Activated CD8-positive, alpha-beta T cell treated with anti-CD3 and anti-CD28 coated beads, Interleukin-2, amount 10 ng/mL, durations not matched to agents 7 days and 5 days (primary cell): ENCODE measurements at regions not wholly inside any gene's neighbourhood (a gene's known extent, or its start where the extent isn't known, plus 50 kb on each side); places are given as distances from the start of the nearest gene placed in this dataset.
"Not testable (repeated sequence)": the region's sequence is repeated elsewhere in the genome, so short reads cannot be mapped to it uniquely, and the experiment has no call there.

Source experiments
- ATAC-seq: fragments of 150-1000 bp; cut with Tn5 transposase; one replicate; pipeline ENCODE4 v1.10.0; 2021; ENCODE audit warnings: moderate library complexity
- CTCF ChIA-PET: fragments of 350-600 bp; sonication (Branson Sonifier 250); formaldehyde crosslinking; loops from one replicate; lab custom pipeline; 2021; ENCODE audit warnings: antibody characterized with exemption; lab: Charles Lee
- POLR2A ChIA-PET: fragments of 350-600 bp; sonication (Branson Sonifier 250); formaldehyde crosslinking; loops from one replicate; lab custom pipeline; 2021; ENCODE audit warnings: antibody characterized with exemption; lab: Charles Lee
- DNase-seq: peaks from one replicate; pipeline ENCODE4 v3.0.0-alpha.2; 2020
- H3K27ac Mint-ChIP-seq: one replicate; pipeline ENCODE4 v1.8.0; 2021; ENCODE audit warnings: mild to moderate bottlenecking, mixed read lengths
- H3K27me3 Mint-ChIP-seq: one replicate; pipeline ENCODE4 v1.8.0; 2021; ENCODE audit warnings: low read depth, mixed read lengths
- H3K36me3 Mint-ChIP-seq: one replicate; pipeline ENCODE4 v1.8.0; 2021; ENCODE audit warnings: low read depth, mixed read lengths
- H3K4me1 Mint-ChIP-seq: one replicate; pipeline ENCODE4 v1.8.0; 2021; ENCODE audit warnings: low read depth, mixed read lengths
- H3K4me3 Mint-ChIP-seq: one replicate; pipeline ENCODE4 v1.8.0; 2021; ENCODE audit warnings: mild to moderate bottlenecking, mixed read lengths
- H3K9me3 Mint-ChIP-seq: one replicate; pipeline ENCODE4 v1.8.0; 2022; ENCODE audit warnings: mixed read lengths; ENCODE audit not compliant: insufficient read depth

DNA sequence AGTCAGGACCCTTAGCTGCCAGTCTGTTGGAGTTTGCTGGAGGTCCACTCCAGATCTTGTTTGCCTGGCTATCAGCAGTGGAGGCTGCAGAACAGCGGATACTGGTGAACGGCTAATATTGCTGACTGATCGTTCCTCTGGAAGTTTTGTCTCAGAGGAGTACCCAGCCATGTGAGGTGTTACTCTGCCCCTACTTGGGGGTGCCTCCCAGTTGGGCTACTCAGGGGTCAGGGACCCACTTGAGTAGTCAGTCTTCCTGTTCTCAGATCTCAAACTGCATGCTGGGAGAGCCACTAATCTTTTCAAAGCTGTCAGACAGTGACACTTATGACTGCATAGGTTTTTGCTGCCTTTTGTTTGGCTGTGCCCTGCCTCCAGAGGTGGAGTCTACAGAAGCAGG is 160.5 kb downstream of the OR4A47 start:
- H3K27ac Mint-ChIP-seq, ATAC-seq, DNase-seq, CTCF ChIA-PET, H3K36me3 Mint-ChIP-seq, POLR2A ChIA-PET, H3K4me1 Mint-ChIP-seq, H3K9me3 Mint-ChIP-seq, H3K4me3 Mint-ChIP-seq, H3K27me3 Mint-ChIP-seq: not testable (repeated sequence)

DNA sequence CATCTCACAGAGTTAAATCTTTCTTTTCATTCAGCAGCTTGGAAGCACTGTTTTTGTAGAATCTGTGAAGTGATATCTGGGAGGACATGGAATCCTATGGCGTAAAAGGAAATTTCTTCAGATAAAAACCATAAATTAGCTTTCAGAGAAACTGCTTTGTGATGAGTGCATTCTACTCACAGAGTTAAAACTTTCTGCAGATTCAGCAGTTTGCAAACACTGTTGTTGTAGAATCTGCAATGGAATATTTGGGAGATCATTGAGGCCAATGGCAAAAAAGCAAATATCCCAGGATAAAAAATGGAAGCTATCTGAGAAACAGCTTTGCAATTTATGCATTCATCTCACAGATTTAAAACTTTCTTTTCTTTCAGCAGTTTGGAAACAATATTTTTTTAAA is 180.6 kb downstream of the OR4A47 start:
- Mint-ChIP-seq H3K4me1 (no peaks in the 10 kb centered on the region), H3K27ac (no peak overlapping the region), H3K36me3 (no peaks in the 10 kb centered on the region), H3K27me3 (no peaks in the 10 kb centered on the region), H3K4me3 (no peak overlapping the region), H3K9me3 (peaks cover 28% of the 10 kb centered on the region)
- DNase-seq (no peak), ATAC-seq (no peak)
- POLR2A ChIA-PET, result no interaction called here
- CTCF ChIA-PET, result no interaction called here

DNA sequence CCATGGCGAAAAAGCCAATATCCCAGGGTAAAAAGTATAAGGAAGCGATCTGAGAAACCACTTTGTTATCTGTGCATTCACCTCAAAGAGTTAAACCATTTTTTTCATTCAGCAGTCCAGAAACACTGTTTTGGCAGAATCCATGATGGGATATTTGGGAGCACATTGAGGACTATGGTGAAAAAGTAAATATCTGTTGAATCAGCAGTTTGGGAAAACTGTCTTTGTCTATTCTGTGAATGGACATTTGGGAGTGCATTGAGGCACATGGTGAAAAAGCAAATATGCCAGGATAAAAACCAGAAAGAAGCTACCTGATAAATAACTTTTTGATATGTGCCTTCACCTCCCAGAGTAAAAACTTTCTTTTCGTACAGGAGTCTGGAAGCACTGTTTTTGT is 187.4 kb downstream of the OR4A47 start:
- Mint-ChIP-seq H3K36me3 (no peaks in the 10 kb centered on the region), H3K9me3 (peaks cover 58% of the 10 kb centered on the region), H3K27me3 (no peaks in the 10 kb centered on the region), H3K4me1 (no peaks in the 10 kb centered on the region), H3K4me3 (no peak overlapping the region), H3K27ac (no peak overlapping the region)
- POLR2A ChIA-PET, result no interaction called here
- ATAC-seq (no peak), DNase-seq (no peak)
- CTCF ChIA-PET, result no interaction called here

DNA sequence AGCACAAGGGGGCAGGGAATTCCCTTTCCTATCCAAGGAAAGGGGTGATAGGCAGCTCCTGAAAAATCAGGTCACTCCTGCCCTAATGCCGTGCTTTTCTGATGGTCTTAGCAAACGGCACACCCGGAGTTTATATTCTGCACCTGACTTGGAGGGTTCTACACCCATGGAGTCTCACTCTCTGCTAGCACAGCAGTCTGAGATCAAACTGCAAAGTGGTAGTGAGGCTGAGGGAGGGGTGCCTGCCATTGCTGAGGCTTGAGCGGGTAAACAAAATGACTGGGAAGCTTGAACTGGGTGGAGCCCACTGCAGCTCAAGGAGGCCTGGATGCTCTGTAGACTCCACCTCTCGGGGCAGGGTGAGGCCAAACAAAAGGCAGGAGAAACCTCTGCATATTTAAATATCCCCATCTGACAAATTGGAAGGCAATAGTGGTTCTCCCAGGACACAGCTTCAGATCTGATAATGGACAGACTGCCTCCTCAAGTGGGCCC is 194.7 kb downstream of the OR4A47 start:
- Mint-ChIP-seq H3K27ac (no peak overlapping the region), H3K4me1 (no peaks in the 10 kb centered on the region), H3K36me3 (no peaks in the 10 kb centered on the region), H3K27me3 (no peaks in the 10 kb centered on the region), H3K4me3 (no peak overlapping the region), H3K9me3 (peaks cover 8% of the 10 kb centered on the region)
- ChIA-PET POLR2A (no interaction called here), CTCF (no interaction called here)
- DNase-seq (no peak), ATAC-seq (no peak)

GRCh38 chr11:48729503-48729902 is 240.9 kb downstream of the OR4A47 start:
- H3K4me3 Mint-ChIP-seq, result not testable (repeated sequence)

DNA sequence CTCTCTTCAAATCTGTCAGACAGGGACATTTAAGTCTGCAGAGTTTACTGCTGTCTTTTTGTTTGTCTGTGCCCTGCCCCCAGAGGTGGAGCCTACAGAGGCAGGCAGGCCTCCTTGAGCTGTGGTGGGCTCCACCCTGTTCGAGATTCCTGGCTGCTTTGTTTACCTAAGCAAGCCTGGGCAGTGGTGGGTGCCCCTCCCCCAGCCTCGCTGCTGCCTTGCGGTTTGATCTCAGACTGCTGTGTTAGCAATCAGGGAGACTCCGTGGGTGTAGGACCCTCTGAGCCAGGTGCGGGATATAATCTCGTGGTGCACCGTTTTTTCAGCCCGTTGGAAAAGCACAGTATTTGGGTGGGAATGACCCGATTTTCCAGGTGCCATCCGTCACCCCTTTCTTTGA is 233.6 kb downstream of the TRIM51G start:
- H3K9me3 Mint-ChIP-seq, POLR2A ChIA-PET, ATAC-seq, H3K36me3 Mint-ChIP-seq, H3K4me3 Mint-ChIP-seq, CTCF ChIA-PET, H3K4me1 Mint-ChIP-seq, DNase-seq, H3K27me3 Mint-ChIP-seq, H3K27ac Mint-ChIP-seq: not testable (repeated sequence)

More at GRCh38 chr11:48729503-48729902, 240.9 kb downstream of the OR4A47 start:
- CTCF ChIA-PET, ATAC-seq, DNase-seq, H3K4me1 Mint-ChIP-seq, POLR2A ChIA-PET, H3K36me3 Mint-ChIP-seq, H3K27me3 Mint-ChIP-seq, H3K27ac Mint-ChIP-seq: not testable (repeated sequence)
- H3K9me3 Mint-ChIP-seq, result peaks cover 25% of the 10 kb centered on the region
